HG03575 (cell line): ENCODE measurements at regions not wholly inside any gene's neighbourhood (a gene's known extent, or its start where the extent isn't known, plus 50 kb on each side); places are given as distances from the start of the nearest gene placed in this dataset.

Source experiments
- ATAC-seq: cut with Tn5 transposase; IDR thresholded peaks from one replicate; pipeline ENCODE4 v1.9.1; 2021; ENCODE audit not compliant: unreplicated experiment, insufficient number of reproducible peaks, low FRiP score; ENCODE audit errors: extremely low read depth

DNA sequence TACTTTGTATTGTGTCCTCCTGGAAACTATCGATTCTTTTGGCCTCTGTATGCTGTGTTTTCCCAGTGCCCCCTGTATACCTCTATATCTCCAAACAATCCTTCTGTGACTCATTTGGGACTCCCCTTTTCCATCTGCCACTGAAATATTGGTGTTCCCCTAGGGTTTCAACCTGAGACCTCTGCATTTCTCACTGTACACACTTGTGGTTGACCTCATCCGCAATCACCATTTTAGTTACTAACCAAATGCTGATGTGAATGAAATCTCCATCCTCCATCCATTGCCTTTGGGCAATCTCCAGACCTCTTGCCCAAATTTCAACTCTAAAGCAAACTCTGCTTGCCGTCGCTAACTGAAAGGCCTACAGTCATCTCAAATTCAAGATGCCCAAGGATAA lies 190.6 kb upstream of the PLET1 start:
- ATAC-seq, result no peak

DNA sequence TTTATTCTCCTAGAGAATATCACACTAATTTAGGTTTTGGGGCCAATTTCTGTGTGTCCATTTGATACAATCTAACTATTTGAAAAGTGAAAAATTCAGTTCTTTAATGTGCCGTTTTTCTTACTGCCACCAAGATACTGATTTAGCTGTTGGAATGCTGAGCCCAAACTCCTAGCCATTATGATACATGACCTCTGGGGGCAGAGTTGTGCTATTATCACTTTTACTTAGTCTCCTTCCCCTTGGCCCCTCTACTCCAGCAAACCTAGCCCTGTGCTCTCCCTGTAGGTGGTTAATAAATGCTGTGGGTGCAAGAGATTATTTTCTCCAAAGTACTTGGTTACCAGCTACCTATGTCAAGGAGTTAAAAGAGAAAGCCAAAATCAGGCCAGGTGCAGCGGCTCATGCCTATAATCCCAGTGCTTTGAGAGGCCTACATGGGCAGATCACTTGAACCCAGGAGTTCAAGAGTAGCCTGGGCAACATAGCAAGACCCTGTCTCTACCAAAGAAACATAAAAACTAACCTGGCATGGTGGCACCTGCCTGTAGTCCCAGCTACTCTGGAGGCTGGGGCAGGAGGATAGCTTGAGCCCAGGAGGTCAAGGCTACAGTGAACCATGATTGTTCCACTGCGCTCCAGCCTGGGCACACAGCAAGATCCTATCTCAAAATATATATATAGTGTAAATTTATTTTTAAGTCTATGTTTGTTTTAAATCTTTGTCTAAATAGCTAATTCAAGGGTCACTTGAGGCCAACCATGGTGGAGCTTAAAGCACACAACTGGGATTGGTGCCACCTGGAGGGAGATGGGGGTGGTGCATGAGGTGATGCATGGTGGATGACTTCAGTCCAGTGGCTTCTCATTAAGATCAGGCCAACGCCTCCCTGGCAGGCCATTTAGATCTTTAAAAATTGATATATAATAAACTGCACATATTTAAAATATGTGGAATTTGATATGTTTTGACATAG lies 193.2 kb upstream of the PLET1 start:
- ATAC-seq, result no peak

DNA sequence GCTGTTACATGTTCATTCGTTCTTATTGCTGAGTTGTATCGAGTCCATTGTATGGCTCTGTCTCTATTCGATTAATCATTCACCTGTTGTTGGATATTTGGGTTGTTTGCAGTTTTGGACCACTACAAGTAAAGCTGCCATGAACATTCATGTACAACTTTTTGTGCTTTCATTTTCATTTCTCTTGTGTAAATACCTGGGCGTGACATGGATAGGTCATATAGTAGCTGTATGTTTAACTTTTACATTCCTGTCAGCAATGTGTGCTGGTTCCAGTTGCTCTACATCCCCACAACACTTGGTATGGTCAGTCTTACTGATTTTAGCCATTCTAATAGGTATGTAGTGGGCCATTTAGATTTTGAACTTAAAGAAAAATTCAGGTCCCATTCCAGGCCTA lies 194.2 kb upstream of the PLET1 start:
- no peak for ATAC-seq

DNA sequence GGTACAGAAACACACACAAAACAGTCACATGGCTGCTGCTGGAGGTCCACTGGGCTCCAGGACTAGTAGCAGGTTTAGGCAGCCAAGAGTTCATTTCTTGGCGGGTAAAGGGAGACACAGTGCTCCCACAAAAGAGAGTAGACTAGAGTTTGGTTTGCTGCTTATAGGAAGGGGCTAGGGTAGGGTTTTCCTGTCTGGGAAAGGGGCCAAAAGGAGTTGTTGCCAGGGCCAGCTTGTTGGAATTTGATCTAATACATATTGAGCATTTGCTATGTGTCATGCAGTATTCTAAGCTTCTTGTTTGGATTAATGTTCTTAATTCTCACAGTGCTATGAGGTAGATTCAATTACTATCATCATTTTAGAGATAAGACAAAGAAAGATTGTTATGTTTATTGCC lies 195.1 kb upstream of the PLET1 start:
- no peak for ATAC-seq

DNA sequence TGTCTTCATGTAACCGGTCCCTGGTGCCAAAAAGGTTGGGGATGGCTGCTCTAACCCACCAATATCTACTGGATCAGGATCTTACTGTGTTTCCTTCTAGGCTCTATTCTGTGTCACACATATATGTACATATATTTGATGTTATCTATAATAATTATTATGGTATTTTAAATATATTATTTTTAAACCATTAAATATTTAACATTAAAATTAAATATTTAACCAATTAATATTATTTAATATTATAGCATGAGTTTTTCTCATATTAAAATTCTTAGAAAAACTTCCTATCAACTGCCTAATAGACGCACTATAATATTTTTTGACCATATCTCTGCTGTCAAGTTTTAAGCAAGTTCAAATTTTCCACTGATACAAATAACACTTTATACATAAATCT lies 196.9 kb upstream of the PLET1 start:
- no peak for ATAC-seq

DNA sequence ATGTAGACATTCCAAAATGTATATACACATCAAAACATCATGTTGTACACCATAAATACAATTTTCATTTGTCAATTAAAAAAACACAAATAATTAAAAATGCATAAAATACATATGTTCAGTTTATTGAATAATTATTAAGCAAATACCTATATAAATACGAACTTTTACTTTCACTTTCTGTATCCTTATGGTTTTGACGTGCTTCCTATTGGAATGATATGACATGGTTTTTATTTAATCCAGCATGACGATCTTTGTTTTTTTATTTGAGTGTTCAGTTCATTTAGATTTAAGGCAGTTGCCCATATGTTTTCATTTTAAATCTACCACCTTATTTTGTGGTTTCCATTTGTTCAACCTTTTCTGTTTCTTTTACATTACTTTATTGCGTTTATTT lies 198.3 kb upstream of the PLET1 start:
- ATAC-seq, result no peak

DNA sequence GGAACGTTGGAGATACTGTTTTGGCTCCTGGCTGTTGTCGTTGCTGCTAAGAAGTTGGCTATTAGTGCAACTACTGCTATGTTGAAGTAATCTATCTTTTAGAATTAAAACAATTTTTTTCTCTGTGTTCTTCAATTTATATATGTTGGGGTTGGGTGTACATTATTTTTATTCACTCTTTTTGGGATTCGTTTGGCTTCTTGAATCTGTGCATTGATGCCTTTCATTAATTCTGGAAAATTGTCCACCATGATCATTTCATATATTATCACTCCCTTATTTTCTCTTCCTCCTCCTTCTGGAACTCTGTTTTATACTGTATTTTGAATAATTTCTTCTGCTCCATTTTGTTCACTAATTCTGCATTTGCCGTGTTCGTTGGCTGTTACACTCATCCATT lies 199.5 kb upstream of the PLET1 start:
- no peak for ATAC-seq

DNA sequence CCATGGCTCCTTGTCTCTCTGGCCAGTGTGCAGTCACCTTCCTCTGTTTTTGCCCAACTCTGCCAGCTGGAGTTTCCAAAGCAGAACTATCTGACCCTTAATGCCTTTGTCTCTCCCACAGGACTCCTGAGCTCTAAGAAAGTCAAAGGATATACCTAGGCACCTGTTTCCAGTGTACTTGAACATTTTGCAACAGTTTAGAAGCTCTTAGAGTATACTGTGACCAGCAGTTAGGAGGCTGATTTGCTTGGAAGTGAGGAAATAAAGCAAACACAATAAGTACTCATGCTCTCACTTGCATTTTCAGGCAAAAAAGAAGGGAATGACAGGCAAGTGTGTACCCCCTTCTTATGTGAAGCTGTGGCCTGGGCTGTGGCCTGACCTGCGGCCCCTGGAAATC lies 204.3 kb upstream of the PLET1 start:
- ATAC-seq, result no peak

DNA sequence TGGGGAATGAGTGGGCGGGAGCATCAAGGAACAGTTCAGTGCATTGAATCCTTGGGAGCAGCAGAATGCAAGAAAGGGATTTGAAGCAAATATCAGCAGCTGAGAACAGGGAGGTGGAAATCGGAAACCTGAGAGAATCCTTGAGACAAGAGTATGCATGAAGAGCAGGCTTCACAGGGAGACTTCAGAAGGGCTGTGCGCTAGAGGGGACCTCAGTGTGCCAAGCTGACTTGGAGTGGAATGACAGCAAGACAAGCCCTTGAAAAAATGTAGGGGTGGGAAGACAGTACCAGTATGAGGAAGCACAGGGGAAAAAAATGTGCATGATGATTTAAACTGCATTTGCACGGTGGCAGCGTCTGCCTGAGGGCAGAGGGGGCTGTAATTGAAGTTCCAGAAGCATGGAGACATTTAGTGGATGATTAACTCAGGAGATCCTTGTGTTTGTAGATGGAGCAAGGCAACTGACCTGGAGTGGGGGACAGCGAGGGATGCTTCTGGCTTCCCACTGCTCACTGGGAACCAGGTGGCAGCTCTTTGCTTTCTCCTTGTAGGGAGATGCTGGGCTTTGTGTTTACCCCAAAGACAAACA lies 204.9 kb upstream of the PLET1 start:
- ATAC-seq, result no peak

DNA sequence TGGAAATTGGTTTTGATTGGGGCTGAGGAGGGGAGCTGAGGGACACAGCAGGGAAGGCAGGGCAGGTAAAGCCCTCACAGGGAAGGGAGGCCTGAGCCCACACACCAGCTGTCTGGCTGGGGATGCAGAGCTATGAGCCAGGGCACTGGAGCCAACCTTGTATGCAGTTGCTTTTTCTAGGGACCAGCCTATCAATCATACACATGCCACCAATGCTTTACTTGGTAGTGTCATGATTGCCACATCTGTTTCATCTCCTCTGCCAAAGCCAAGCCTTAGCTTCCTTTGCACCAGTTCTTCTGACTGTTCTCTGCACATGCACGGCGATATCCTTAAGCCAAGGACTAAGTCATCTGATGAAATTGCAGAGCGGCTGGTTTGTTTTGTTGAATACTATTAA lies 207.1 kb upstream of the PLET1 start:
- no peak for ATAC-seq

DNA sequence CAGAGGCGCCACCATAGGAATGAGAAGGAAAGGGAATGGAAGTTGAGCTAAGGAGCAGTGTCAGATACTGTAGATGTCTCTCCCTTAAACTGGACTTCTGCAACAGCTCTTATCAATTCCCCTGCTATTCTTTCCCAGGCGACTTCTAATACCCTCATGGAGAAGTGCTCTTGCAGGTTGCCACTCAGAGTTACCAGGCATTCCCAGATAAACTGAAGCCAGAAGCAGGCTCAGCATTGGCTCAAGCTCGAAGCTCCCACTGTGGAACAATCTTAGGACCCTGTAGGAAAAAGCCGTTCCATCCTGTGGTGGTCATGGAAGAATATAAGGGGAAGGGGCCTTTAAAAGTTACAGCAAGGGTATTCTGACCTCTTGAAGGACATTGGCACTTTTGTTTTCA lies 208.7 kb upstream of the PLET1 start:
- ATAC-seq, result no peak

DNA sequence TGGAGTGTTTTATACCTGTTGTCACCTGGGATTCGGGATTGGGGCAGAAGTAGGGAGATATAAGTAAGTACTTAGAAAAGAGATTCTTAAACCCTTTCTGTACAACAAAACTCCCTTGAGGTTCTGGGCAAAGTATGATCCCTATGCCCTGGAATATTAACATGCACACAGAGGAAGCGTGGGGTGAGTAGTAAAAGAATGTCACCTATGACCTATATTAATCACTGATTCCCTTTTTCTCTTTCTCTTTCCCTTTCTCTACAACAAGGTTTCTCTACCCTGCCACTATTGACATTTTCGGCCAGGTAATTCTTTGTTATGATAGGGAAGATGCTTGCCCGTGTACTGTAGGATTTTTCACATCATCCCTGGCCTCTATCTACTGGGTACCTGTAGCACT lies 209.7 kb upstream of the PLET1 start:
- no peak for ATAC-seq

DNA sequence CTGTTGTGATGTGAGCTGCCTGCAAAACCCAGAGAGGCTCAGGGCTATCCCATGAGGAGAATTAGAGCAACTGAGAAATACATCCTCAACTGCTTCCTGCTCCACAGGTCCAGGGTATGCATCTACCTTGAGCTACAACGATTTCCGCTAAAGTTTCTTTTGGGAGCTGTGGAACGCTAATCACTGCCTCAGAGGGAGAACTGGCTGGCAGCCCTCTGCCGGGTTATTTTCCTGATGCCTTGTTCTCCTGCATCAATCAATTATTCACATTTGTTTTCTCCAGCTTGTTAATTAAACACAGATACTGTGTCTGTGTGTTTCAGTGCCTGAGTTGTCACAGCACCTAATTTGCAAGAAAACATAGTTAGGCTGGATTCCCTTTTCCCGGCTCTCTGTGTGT lies 211.1 kb upstream of the PLET1 start:
- ATAC-seq, result no peak

DNA sequence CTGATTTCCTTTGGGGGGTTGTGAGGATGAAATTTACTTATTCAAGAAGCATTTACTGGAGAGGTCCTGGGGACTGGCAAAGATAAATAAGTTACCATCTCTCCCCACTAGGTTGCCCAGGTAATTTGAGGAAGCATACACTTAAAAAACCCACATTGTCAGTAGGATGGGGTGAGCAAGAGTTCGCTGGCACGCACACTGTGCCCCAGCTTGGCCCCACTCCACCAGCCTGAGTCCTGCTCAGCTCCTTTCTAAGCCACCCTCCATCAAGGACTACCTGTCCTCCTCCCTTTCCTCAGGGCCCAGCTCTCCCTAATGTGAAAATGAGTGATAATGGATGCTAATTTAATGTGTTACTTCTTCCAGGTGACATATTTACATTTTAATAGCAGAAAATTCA lies 216.5 kb upstream of the PLET1 start:
- no peak for ATAC-seq

DNA sequence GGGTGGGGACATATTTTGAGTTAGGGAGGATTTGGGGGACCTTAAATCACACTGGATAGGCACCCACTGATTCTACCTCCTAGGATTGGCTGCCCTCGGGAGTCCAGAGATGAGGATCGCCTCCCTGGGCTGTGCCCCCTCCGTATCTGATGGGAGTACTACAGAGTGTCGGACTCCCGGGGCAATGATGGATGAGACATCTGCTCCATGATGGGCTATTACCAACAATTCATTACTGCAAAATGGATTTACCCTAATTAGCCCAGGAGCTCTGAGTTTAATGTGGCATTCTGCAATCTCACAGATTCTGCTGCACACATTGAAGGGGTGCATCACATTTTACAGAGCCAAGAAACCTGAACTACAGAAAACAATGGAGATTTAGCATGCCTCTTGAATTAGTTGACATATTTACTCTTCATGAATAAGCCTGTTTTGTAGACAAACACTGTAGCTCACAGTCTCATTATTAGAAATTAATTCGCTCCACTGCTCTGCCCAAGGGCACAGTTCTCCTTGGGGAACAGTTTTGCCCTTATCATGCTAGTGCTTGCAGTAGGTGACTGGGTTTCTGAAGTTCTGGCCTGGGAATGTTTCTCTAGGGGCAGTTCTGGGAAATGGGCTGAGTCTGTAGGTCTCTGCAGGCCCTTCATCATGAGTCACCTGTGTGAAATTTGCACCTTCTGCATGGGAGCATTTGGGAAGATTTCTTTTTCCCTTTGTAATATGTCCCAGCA lies 217.1 kb upstream of the PLET1 start:
- no peak for ATAC-seq

DNA sequence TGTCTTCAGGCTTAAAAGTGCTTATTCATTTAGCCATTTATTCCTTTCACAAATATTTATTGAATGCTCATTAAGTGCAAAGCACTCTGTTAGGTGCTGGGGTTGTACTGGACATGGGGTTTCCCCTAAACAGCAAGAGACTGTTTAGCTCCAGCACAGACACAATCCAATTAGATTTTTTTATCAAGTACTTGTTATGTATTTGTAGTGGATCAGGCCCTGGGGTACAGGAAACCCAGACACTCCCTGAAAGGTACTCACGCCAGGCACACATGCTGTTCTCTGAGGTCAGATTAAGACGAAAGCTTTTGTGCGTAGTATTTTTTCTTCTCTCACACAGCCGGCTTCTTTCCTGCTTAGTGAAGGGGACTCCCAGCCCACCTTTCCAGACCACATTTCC lies 218.1 kb upstream of the PLET1 start:
- no peak for ATAC-seq

DNA sequence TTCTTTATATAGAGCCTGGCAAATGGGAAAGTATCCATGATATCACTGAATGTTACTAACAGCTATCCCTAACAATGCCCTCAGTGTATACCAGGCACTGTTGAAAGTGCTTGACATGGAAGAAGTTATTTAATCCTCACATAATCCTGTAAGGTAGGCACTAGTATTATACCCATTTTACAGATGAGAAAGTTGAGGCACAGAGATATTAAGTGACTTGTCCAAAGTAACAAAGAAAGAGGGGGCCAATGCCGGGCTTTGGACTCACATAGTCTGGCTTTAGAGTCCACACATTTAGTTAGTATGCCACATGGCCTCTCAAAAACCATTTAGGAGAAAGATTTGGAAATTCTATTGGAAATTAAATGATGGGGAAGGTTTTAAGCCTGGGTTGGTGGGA lies 220.8 kb upstream of the PLET1 start:
- ATAC-seq, result no peak

DNA sequence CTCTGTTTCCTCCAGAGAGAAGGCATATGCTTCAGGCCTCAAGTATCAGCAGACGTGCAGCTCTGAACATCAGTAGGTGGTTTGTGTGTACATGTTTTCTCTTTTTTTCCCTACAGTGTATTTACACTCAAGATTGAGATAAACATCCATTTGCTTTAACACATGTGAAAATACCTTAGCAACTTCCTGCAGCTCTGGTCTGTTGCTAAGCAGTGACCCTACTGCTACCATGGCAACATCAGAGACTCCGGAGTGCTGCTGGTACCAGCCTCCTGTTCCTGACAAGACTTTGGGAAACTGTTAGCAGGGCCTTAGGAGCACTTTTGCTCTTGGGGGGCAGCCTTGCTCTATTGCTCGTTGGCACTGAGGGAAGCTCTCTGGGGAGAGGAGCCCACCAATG lies 221.2 kb upstream of the PLET1 start:
- no peak for ATAC-seq

DNA sequence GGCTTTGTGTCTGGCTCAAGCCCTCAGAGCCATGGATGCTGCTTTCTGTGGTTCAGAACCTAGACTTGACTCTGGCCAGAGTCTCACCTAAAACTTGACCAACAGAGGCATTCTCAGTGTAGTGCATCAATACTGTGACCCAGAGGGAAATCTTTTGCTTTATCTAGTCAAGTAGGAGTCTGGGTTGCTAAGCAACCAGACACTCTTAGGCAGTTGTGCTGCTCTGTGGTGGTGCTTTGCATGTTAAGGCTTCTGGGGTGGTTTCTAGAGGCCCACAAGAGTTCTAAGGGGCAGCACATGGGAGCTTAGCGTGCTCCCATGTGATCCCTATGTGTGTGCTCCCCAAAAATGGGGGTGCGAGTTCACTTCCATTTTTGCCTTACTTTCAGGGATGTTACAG lies 224.6 kb upstream of the PLET1 start:
- no peak for ATAC-seq

DNA sequence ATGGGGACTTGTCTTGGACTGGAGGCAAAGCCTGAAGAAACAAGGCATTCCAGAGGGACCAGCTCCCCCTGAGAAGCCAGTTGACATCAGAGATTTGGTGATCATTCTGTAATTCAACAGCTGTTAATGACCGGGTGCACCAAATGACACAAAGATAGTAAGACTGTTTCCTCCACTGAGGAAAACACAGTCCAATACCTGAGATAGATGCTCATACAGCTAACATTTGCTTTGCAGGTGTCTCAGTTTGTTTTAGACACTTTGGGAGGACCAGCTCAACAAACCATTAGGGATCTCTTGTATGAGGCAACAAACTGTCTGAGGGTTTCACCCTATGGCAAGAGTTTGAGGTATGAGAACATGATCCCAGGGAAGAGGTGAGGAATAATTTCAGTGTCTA lies 237.2 kb upstream of the PLET1 start:
- no peak for ATAC-seq
